Uterus (tissue), 2 donors: ENCODE measurements at regions not wholly inside any gene's neighbourhood (a gene's known extent, or its start where the extent isn't known, plus 50 kb on each side); places are given as distances from the start of the nearest gene placed in this dataset.

Experiments
- CTCF ChIP-seq, 4 experiments: fragments of 200-600 bp in 2 of 4; fragments of 450-650 bp in 2 of 4; sonication (generic) in 2 of 4; IDR thresholded peaks; one replicate each; pipeline ENCODE4 v1.5.1; 2016 to 2019; ENCODE audit warnings: antibody characterized with exemption in 4 of 4, mild to moderate bottlenecking in 2 of 4, moderate library complexity in 1 of 4
- POLR2A ChIP-seq, 2 donors: fragments of 450-650 bp; IDR thresholded peaks; one replicate each; pipeline ENCODE4 v1.6.1; 2016; ENCODE audit warnings: antibody characterized with exemption in 2 of 2, mild to moderate bottlenecking in 1 of 2, moderate library complexity in 1 of 2

GRCh38 chr12:127934409-127934808 lies 332.6 kb upstream of the TMEM132C start:
- TF ChIP-seq CTCF (IDR thresholded peaks at IDR 0.05) (no peak), POLR2A (IDR thresholded peaks at IDR 0.05) (no peak)
